ENCODE measurements at regions not wholly inside any gene's neighbourhood (a gene's known extent, or its start where the extent isn't known, plus 50 kb on each side); places are given as distances from the start of the nearest gene placed in this dataset.

- no peak for TF ChIP-seq CTCF (IDR thresholded peaks at IDR 0.05; ENCODE audit: low read depth, low read length)
- DNase-seq (ENCODE audit: low read depth in 2 of 2): no peak
- H3K4me3 ChIP-seq (replicated peaks in 1 of 2; ENCODE audit: low read depth in 2 of 2, low read length in 2 of 2): no peak overlapping the region
These were observed 314.3 kb upstream of the CHD1 start for GRCh38 chr5:99243111-99243510.

DNA sequence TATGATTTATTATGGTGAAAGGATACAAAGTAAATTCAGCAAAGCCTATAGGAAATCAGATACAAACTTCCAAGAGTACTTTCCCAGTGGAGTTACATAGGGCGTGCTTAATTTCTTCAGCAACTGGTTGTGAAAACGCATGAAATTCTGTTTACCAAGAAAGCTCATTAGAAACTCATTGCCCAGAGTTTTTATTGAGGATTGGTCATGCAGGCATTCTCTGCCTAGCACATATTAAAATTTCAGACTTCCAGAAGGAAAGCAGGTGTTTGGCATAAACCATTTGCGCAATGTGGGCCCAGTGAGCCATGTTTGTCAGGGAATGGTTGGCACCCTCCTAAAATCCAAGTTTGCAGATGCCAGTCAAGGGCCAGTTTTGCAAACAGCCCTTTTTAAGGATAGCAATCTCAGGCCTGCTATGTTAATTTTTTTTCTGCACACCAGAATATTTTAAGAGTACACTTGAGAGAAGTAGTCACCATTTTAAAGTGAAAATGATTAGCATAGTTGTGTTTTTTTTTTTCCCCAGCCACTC is 311.1 kb upstream of the CHD1 start:
- DNase-seq (ENCODE audit: low read depth in 2 of 2): no peak
- TF ChIP-seq CTCF (IDR thresholded peaks at IDR 0.05; ENCODE audit: low read depth, low read length): no peak
- no peak overlapping the region for H3K4me3 ChIP-seq (replicated peaks in 1 of 2; ENCODE audit: low read depth in 2 of 2, low read length in 2 of 2)

- DNase-seq (ENCODE audit: low read depth in 2 of 2): no peak
- TF ChIP-seq CTCF (IDR thresholded peaks at IDR 0.05; ENCODE audit: low read depth, low read length): no peak
- no peak overlapping the region for H3K4me3 ChIP-seq (replicated peaks in 1 of 2; ENCODE audit: low read depth in 2 of 2, low read length in 2 of 2)
These were observed 262.5 kb upstream of the CHD1 start for GRCh38 chr5:99191206-99191745.

GRCh38 chr5:99187611-99188010 is 258.8 kb upstream of the CHD1 start:
- H3K4me3 ChIP-seq (replicated peaks in 1 of 2; ENCODE audit: low read depth in 2 of 2, low read length in 2 of 2): no peak overlapping the region
- TF ChIP-seq CTCF (IDR thresholded peaks at IDR 0.05; ENCODE audit: low read depth, low read length): no peak
- no peak for DNase-seq (ENCODE audit: low read depth in 2 of 2)

GRCh38 chr5:99179206-99179605 is 250.4 kb upstream of the CHD1 start:
- no peak for DNase-seq (ENCODE audit: low read depth in 2 of 2)
- no peak overlapping the region for H3K4me3 ChIP-seq (replicated peaks in 1 of 2; ENCODE audit: low read depth in 2 of 2, low read length in 2 of 2)
- TF ChIP-seq CTCF (IDR thresholded peaks at IDR 0.05; ENCODE audit: low read depth, low read length): no peak

GRCh38 chr5:99177796-99178195 is 249.0 kb upstream of the CHD1 start:
- no peak for TF ChIP-seq CTCF (IDR thresholded peaks at IDR 0.05; ENCODE audit: low read depth, low read length)
- no peak overlapping the region for H3K4me3 ChIP-seq (replicated peaks in 1 of 2; ENCODE audit: low read depth in 2 of 2, low read length in 2 of 2)
- no peak for DNase-seq (ENCODE audit: low read depth in 2 of 2)

DNA sequence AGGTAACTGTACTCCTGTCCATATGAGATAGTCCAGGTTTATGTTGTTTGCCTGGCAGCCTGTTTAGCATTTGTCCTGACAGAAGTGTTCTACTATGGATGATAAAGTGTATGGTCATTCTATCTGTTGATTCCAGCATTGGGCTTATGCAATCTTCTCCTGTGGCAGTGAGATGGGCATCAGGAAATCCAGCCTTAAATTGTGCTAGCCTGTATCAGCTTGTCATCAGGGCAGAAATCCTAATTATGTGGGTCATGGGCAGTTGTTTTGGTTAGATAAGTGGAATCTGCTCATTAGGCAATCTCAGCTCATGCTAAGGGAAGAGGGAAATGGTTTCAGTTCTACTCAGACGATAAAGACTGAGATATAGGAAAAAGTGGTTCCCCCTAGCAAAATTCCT is 247.4 kb upstream of the CHD1 start:
- TF ChIP-seq CTCF (IDR thresholded peaks at IDR 0.05; ENCODE audit: low read depth, low read length): no peak
- no peak overlapping the region for H3K4me3 ChIP-seq (replicated peaks in 1 of 2; ENCODE audit: low read depth in 2 of 2, low read length in 2 of 2)
- DNase-seq (ENCODE audit: low read depth in 2 of 2): no peak

Data from cardiac fibroblast (primary cell).